ENCODE measurements at regions not wholly inside any gene's neighbourhood (a gene's known extent, or its start where the extent isn't known, plus 50 kb on each side); places are given as distances from the start of the nearest gene placed in this dataset.
"Not testable (repeated sequence)": the region's sequence is repeated elsewhere in the genome, so short reads cannot be mapped to it uniquely, and the experiment has no call there.

DNA sequence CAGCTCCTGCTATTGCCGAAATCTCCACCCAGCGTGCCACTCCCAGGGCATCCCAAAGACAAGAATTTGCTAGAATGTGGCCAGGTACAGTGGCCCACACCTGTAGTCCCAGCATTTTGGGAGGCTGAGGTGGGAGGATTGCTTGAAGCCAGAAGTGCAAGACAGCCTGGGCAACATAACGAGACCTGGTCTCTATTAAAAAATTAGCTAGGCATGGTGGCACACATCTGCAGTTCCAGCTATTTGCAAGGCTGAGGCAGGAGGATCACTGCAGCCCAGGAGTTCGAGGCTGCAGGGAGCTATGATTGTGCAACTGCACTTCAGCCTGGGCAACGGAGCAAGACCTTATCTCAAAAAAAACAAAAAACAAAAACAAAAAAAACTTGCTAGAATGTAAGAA is 73.3 kb upstream of the LYZL2 start:
- Mint-ChIP-seq H3K4me1 (peaks cover 55% of the 10 kb centered on the region), H3K4me3 (no peak overlapping the region), H3K36me3 (no peaks in the 10 kb centered on the region), H3K9me3 (no peaks in the 10 kb centered on the region), H3K27me3 (ENCODE audit: insufficient read depth, low read depth) (peaks cover 7% of the 10 kb centered on the region), H3K27ac (no peak overlapping the region)
- Histone ChIP-seq H3F3A (ENCODE audit: low read depth) (no peaks in the 10 kb centered on the region), H3K4me3 (no peak overlapping the region), H3K9me3 (ENCODE audit: low read depth) (no peaks in the 10 kb centered on the region), H3K9ac (no peak overlapping the region), H3K79me2 (ENCODE audit: low read depth) (no peaks in the 10 kb centered on the region), H3K4me1 (peaks cover 19% of the 10 kb centered on the region), H3K4me2 (no peak overlapping the region), H3K27ac (no peak overlapping the region), H2AFZ (replicated peaks) (no peak overlapping the region), H3K36me3 (no peaks in the 10 kb centered on the region), H4K20me1 (ENCODE audit: low read depth) (no peaks in the 10 kb centered on the region), H3K27me3 (no peaks in the 10 kb centered on the region)
- DNase-seq (ENCODE audit: low spot score), result no peak
- TF ChIP-seq EZH2phosphoT487 (IDR thresholded peaks at IDR 0.05) (no peak), EZH2 (IDR thresholded peaks at IDR 0.05) (no peak)
- TF ChIP-seq, protein P1, sequence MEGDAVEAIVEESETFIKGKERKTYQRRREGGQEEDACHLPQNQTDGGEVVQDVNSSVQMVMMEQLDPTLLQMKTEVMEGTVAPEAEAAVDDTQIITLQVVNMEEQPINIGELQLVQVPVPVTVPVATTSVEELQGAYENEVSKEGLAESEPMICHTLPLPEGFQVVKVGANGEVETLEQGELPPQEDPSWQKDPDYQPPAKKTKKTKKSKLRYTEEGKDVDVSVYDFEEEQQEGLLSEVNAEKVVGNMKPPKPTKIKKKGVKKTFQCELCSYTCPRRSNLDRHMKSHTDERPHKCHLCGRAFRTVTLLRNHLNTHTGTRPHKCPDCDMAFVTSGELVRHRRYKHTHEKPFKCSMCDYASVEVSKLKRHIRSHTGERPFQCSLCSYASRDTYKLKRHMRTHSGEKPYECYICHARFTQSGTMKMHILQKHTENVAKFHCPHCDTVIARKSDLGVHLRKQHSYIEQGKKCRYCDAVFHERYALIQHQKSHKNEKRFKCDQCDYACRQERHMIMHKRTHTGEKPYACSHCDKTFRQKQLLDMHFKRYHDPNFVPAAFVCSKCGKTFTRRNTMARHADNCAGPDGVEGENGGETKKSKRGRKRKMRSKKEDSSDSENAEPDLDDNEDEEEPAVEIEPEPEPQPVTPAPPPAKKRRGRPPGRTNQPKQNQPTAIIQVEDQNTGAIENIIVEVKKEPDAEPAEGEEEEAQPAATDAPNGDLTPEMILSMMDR (IDR thresholded peaks at IDR 0.05), result no peak

DNA sequence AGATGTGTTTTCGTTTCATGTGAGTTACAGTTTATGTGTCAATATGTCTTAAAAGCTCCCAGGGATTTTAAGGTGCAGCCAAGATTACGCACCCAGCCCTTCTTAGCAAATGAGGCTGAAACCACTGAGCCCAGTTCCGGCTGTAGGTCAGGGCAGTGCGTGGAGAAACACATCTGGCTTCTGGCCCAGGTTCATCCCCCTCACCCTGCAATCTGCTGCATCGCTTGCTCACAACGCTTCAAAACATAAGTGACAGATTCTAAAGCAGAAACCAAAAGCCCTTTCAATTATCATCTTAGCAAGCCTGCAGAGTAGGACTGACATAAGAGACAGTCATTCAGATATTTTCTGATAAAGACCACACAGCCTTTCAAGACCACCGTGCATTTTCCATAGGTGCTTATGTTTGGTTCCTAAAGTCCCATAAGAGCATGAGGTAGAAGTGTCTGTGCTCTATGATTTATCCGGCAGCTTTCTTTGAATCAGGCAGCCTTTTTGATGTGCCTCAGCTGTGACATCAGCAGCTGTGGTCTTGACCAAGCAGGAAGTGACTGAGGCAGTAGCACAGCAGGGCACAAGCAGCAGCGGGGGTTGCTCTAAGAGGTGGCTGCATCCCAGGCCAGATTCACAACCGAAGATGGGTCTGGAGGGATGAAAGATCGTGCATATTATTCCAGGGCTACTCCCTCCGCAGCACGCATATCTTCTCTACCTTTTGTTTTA is 72.1 kb upstream of the LYZL2 start:
- no peaks in the 10 kb centered on the region for H4K20me1 ChIP-seq (ENCODE audit: low read depth)
- no peaks in the 10 kb centered on the region for H3K36me3 ChIP-seq
- TF ChIP-seq EZH2 (IDR thresholded peaks at IDR 0.05) (no peak), EZH2phosphoT487 (IDR thresholded peaks at IDR 0.05) (no peak)
- TF ChIP-seq, protein P1 (IDR thresholded peaks at IDR 0.05), result no peak
- no peak for DNase-seq (ENCODE audit: low spot score)
- H3K4me2 ChIP-seq, result no peak overlapping the region
- H3K79me2 ChIP-seq (ENCODE audit: low read depth), result no peaks in the 10 kb centered on the region
- no peaks in the 10 kb centered on the region for H3F3A ChIP-seq (ENCODE audit: low read depth)
- H3K27ac ChIP-seq, result no peak overlapping the region
- peaks cover 19% of the 10 kb centered on the region for H3K4me1 ChIP-seq
- peaks cover 54% of the 10 kb centered on the region for H3K4me1 Mint-ChIP-seq
- H3K9me3 ChIP-seq (ENCODE audit: low read depth), result no peaks in the 10 kb centered on the region
- H3K4me3 ChIP-seq, result no peak overlapping the region
- no peaks in the 10 kb centered on the region for H3K9me3 Mint-ChIP-seq
- H3K27me3 ChIP-seq, result no peaks in the 10 kb centered on the region
- H3K9ac ChIP-seq, result no peak overlapping the region
- no peak overlapping the region for H3K4me3 Mint-ChIP-seq
- peaks cover 6% of the 10 kb centered on the region for H3K27me3 Mint-ChIP-seq (ENCODE audit: insufficient read depth, low read depth)
- H2AFZ ChIP-seq (replicated peaks), result no peak overlapping the region
- H3K27ac Mint-ChIP-seq, result no peak overlapping the region
- no peaks in the 10 kb centered on the region for H3K36me3 Mint-ChIP-seq

DNA sequence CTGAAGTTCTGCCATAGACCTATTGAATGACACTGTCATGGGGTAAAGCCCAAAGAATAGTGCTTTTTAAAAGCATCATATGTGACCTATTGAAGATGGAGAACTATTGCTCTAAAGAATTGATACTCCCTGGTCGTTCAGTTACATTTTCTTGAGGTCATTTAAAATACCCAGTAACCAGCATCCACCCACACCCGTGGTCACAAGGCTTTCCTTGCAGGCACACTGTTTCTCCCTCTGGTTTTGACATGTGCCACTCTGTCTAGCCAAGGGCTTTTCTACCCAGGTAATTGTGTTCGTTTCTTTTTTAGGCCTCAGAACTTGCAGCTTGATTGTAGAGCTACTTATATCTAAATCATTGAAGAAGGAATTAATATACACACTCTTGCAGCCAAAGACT is 68.3 kb upstream of the LYZL2 start:
- H3K27ac ChIP-seq, result no peak overlapping the region
- no peaks in the 10 kb centered on the region for H3K79me2 ChIP-seq (ENCODE audit: low read depth)
- no peaks in the 10 kb centered on the region for H3F3A ChIP-seq (ENCODE audit: low read depth)
- H3K36me3 Mint-ChIP-seq, result no peaks in the 10 kb centered on the region
- no peaks in the 10 kb centered on the region for H4K20me1 ChIP-seq (ENCODE audit: low read depth)
- H2AFZ ChIP-seq (replicated peaks), result no peak overlapping the region
- H3K4me3 ChIP-seq, result no peak overlapping the region
- peaks cover 32% of the 10 kb centered on the region for H3K4me1 Mint-ChIP-seq
- H3K4me1 ChIP-seq, result peaks cover 11% of the 10 kb centered on the region
- H3K4me2 ChIP-seq, result no peak overlapping the region
- no peak for TF ChIP-seq EZH2phosphoT487 (IDR thresholded peaks at IDR 0.05)
- TF ChIP-seq EZH2 (IDR thresholded peaks at IDR 0.05), result no peak
- TF ChIP-seq, protein P1 (IDR thresholded peaks at IDR 0.05), result no peak
- H3K9me3 ChIP-seq (ENCODE audit: low read depth), result no peaks in the 10 kb centered on the region
- no peak for DNase-seq (ENCODE audit: low spot score)
- no peaks in the 10 kb centered on the region for H3K36me3 ChIP-seq
- no peak overlapping the region for H3K27ac Mint-ChIP-seq
- no peaks in the 10 kb centered on the region for H3K9me3 Mint-ChIP-seq
- H3K9ac ChIP-seq, result no peak overlapping the region
- H3K27me3 ChIP-seq, result no peaks in the 10 kb centered on the region
- peaks cover 6% of the 10 kb centered on the region for H3K27me3 Mint-ChIP-seq (ENCODE audit: insufficient read depth, low read depth)
- H3K4me3 Mint-ChIP-seq, result no peak overlapping the region

DNA sequence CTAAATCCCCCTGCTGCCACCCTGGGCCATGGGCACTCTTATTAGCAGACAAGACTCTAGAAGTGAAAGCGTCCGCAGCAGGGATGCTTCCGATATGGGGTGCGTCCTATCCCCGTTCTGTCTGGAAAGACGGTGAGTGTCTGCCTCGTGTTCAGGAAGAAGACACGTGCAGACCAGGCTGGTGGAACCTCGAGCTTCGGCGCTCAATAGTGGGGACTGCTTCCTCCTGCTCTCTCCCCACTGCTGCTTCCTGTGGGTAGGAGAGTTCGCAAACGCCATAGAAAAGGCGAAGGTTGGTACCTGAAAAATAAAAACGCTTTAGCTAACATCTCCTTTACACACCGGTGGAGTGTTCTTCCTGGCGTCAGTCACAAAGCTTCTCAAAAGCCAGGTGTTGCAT is 67.7 kb upstream of the LYZL2 start:
- peaks cover 11% of the 10 kb centered on the region for H3K4me1 ChIP-seq
- not testable (repeated sequence) for H3K9me3 ChIP-seq (ENCODE audit: low read depth); H3K79me2 ChIP-seq (ENCODE audit: low read depth); DNase-seq (ENCODE audit: low spot score); H3K9ac ChIP-seq; H3K4me2 ChIP-seq; H3K27ac ChIP-seq; H3K27me3 ChIP-seq; H3K36me3 ChIP-seq; H3K4me3 Mint-ChIP-seq; H3K9me3 Mint-ChIP-seq; H3K36me3 Mint-ChIP-seq; H2AFZ ChIP-seq (replicated peaks); H3K4me3 ChIP-seq; H4K20me1 ChIP-seq (ENCODE audit: low read depth); H3F3A ChIP-seq (ENCODE audit: low read depth); H3K27ac Mint-ChIP-seq; H3K27me3 Mint-ChIP-seq (ENCODE audit: insufficient read depth, low read depth)
- H3K4me1 Mint-ChIP-seq, result peaks cover 31% of the 10 kb centered on the region
